B cell (primary cell): ENCODE measurements at regions not wholly inside any gene's neighbourhood (a gene's known extent, or its start where the extent isn't known, plus 50 kb on each side); places are given as distances from the start of the nearest gene placed in this dataset.
"Not testable (repeated sequence)": the region's sequence is repeated elsewhere in the genome, so short reads cannot be mapped to it uniquely, and the experiment has no call there.

Experiments used
- ATAC-seq: fragments of 200-7000 bp; cut with Tn5 transposase; one replicate; pipeline ENCODE4 v1.10.0; 2021; ENCODE audit warnings: low read depth, mild to moderate bottlenecking, moderate number of reproducible peaks, moderate library complexity
- CTCF ChIA-PET: fragments of 350-600 bp; sonication (Branson Sonifier 250); formaldehyde crosslinking; loops from one replicate; lab custom pipeline; 2021; ENCODE audit warnings: antibody characterized with exemption, inconsistent platforms; lab: Charles Lee
- POLR2A ChIA-PET: fragments of 350-600 bp; sonication (Branson Sonifier 250); formaldehyde crosslinking; loops from one replicate; lab custom pipeline; 2021; ENCODE audit warnings: antibody characterized with exemption; lab: Charles Lee
- DNase-seq: peaks from one replicate; pipeline ENCODE4 v3.0.0; 2013
- H2AFZ ChIP-seq: 2 replicates; pipeline ENCODE4 v1.6.1; 2012; ENCODE audit warnings: mild to moderate bottlenecking, low read depth, low read length; ENCODE audit not compliant: insufficient read depth, poor library complexity, severe bottlenecking
- H3K27ac ChIP-seq, 2 donors: 1 replicate in 1 of 2; 2 replicates in 1 of 2; pipeline ENCODE4 v1.5.1; 2012 to 2013; ENCODE audit warnings: low read length in 2 of 2, mild to moderate bottlenecking in 2 of 2, moderate library complexity in 1 of 2
- H3K27me3 ChIP-seq, 4 experiments: fragments of 200-600 bp in 1 of 4; sonication (generic) in 1 of 4; replicated peaks in 1 of 4; 1 replicate in 2 of 4; 2 replicates in 2 of 4; pipeline versions ENCODE4 v1.6.1 to v1.7.0; 2013 to 2016; ENCODE audit warnings: low read length in 3 of 4, mild to moderate bottlenecking in 2 of 4, mixed read lengths in 1 of 4, moderate library complexity in 1 of 4; ENCODE audit not compliant: insufficient read depth in 4 of 4, control insufficient read depth in 3 of 4; ENCODE audit errors: control extremely low read depth in 1 of 4
- H3K36me3 ChIP-seq, 2 experiments: replicated peaks in 1 of 2; 1 replicate in 1 of 2; 2 replicates in 1 of 2; pipeline versions ENCODE4 v1.6.1 to v1.7.1; 2013; ENCODE audit warnings: low read length in 1 of 2; ENCODE audit not compliant: insufficient read depth in 2 of 2, control insufficient read depth in 1 of 2; ENCODE audit errors: control extremely low read depth in 1 of 2, extremely low read depth in 1 of 2
- H3K4me1 ChIP-seq, 2 donors: fragments of 200-600 bp in 1 of 2; sonication (generic) in 1 of 2; 1 replicate in 1 of 2; 2 replicates in 1 of 2; pipeline versions ENCODE4 v1.5.1 to v1.6.1; 2013 to 2017; ENCODE audit warnings: low read length in 2 of 2; ENCODE audit not compliant: control insufficient read depth in 2 of 2, insufficient read depth in 2 of 2
- H3K4me2 ChIP-seq: replicated peaks from 2 replicates; pipeline ENCODE3; 2012; ENCODE audit warnings: mild to moderate bottlenecking, low read depth, low read length; ENCODE audit not compliant: poor library complexity, severe bottlenecking
- H3K4me3 ChIP-seq, 5 experiments: fragments of 200-600 bp in 1 of 5; sonication (generic) in 1 of 5; 1 replicate in 3 of 5; 2 replicates in 2 of 5; pipeline versions ENCODE4 v1.5.1 to v1.7.0; 2011 to 2016; ENCODE audit warnings: low read length in 4 of 5, mild to moderate bottlenecking in 4 of 5, low read depth in 2 of 5, control low read depth in 1 of 5, moderate library complexity in 1 of 5; ENCODE audit not compliant: insufficient read depth in 1 of 5; ENCODE audit errors: control extremely low read depth in 1 of 5, extremely low read depth in 1 of 5
- H3K79me2 ChIP-seq: fragments of 200-600 bp; sonication (generic); one replicate; pipeline ENCODE4 v1.6.0; 2016; ENCODE audit warnings: low read length; ENCODE audit not compliant: control insufficient read depth, insufficient read depth
- H3K9ac ChIP-seq: fragments of 200-600 bp; sonication (generic); 2 replicates; pipeline ENCODE4 v1.6.1; 2017; ENCODE audit warnings: mild to moderate bottlenecking, low read length, moderate library complexity
- H3K9me3 ChIP-seq, 3 donors: one replicate each; pipeline versions ENCODE4 v1.6.1 to v1.7.1; 2013; ENCODE audit warnings: low read length in 2 of 3; ENCODE audit not compliant: control insufficient read depth in 2 of 3, insufficient read depth in 1 of 3; ENCODE audit errors: control extremely low read depth in 1 of 3
- H4K20me1 ChIP-seq: 2 replicates; pipeline ENCODE4 v1.6.0; 2012; ENCODE audit warnings: mild to moderate bottlenecking, low read length; ENCODE audit not compliant: insufficient read depth, control insufficient read depth, poor library complexity, severe bottlenecking
- H3K27ac Mint-ChIP-seq: one replicate; pipeline ENCODE4 v1.8.0; 2021; ENCODE audit warnings: mixed read lengths
- H3K27me3 Mint-ChIP-seq: one replicate; pipeline ENCODE4 v1.8.0; 2021; ENCODE audit warnings: mixed read lengths
- H3K4me1 Mint-ChIP-seq: one replicate; pipeline ENCODE4 v1.8.0; 2021; ENCODE audit warnings: mixed read lengths
- H3K4me3 Mint-ChIP-seq: one replicate; pipeline ENCODE4 v1.8.0; 2021; ENCODE audit warnings: mixed read lengths
- H3K9me3 Mint-ChIP-seq: one replicate; pipeline ENCODE4 v1.8.0; 2022; ENCODE audit warnings: mixed read lengths; ENCODE audit not compliant: insufficient read depth
- CTCF ChIP-seq: fragments of 200-600 bp; IDR thresholded peaks from one replicate; pipeline ENCODE4 v1.8.0; 2022; ENCODE audit warnings: antibody characterized with exemption, mild to moderate bottlenecking
- EZH2 ChIP-seq: IDR thresholded peaks from 2 replicates; pipeline ENCODE4 v1.6.1; 2012; ENCODE audit warnings: borderline replicate concordance, low read depth, mild to moderate bottlenecking, moderate library complexity, low read length; ENCODE audit not compliant: insufficient read depth, poor library complexity, severe bottlenecking
- WGBS: methylation state at CpG from one replicate; pipeline ENCODE4 v1.1.5; 2013; ENCODE audit warnings: missing lambda C conversion rate; ENCODE audit not compliant: insufficient coverage; 5-methylcytosine and 5-hydroxymethylcytosine counted together
- intact Hi-C: fragments of 100-400 bp; cut with micrococcal nuclease; formaldehyde crosslinking; loops from one replicate; pipeline ENCODE4 v1.10.0; 2022

GRCh38 chr9:97179616-97180015, 127.8 kb upstream of the CCDC180 start:
- H3K79me2 ChIP-seq = no peaks in the 10 kb centered on the region
- H3K27me3 ChIP-seq = no peaks in the 10 kb centered on the region
- ATAC-seq (no peak), DNase-seq (no peak)
- no peaks in the 10 kb centered on the region for H3K9me3 ChIP-seq
- no peaks in the 10 kb centered on the region for H3K36me3 ChIP-seq
- Mint-ChIP-seq H3K27ac (no peak overlapping the region), H3K27me3 (peaks cover 3% of the 10 kb centered on the region), H3K9me3 (no peaks in the 10 kb centered on the region), H3K4me1 (no peaks in the 10 kb centered on the region), H3K4me3 (no peak overlapping the region)
- intact Hi-C loops = no loop called here
- no peak for TF ChIP-seq CTCF
- H3K4me3 ChIP-seq = no peak overlapping the region
- H4K20me1 ChIP-seq = no peaks in the 10 kb centered on the region
- no peak overlapping the region for H3K4me2 ChIP-seq
- ChIA-PET CTCF (interaction anchor here (1.5 kb wide), 1 partner anchor 18 kb away, joined by 3 read pairs; no protein-coding TSS in a partner anchor), POLR2A (no interaction called here)
- H3K9ac ChIP-seq = no peak overlapping the region
- no peak overlapping the region for H3K27ac ChIP-seq
- no peak overlapping the region for H2AFZ ChIP-seq
- no peaks in the 10 kb centered on the region for H3K4me1 ChIP-seq

- ATAC-seq = no peak
- Histone ChIP-seq H3K9ac (no peak overlapping the region), H3K79me2 (no peaks in the 10 kb centered on the region), H3K27me3 (no peaks in the 10 kb centered on the region), H4K20me1 (no peaks in the 10 kb centered on the region), H2AFZ (no peak overlapping the region), H3K4me3 (no peak overlapping the region), H3K4me1 (no peaks in the 10 kb centered on the region), H3K9me3 (peaks cover 0 to 3% (median 0%) of the 10 kb centered on the region in 3 donors), H3K4me2 (no peak overlapping the region), H3K36me3 (no peaks in the 10 kb centered on the region), H3K27ac (no peak overlapping the region)
- Mint-ChIP-seq H3K9me3 (peaks cover 7% of the 10 kb centered on the region), H3K27ac (no peak overlapping the region), H3K4me3 (no peak overlapping the region), H3K4me1 (no peaks in the 10 kb centered on the region), H3K27me3 (no peaks in the 10 kb centered on the region)
- POLR2A ChIA-PET = no interaction called here
- TF ChIP-seq EZH2 (no peak), CTCF (no peak)
- 76% methylated on average over 3 of the region's 5 CpGs for whole genome bisulfite sequencing
- intact Hi-C loops = no loop called here
- CTCF ChIA-PET = no interaction called here
- DNase-seq = no peak
Measured at GRCh38 chr9:97176206-97176605, 131.3 kb upstream of the CCDC180 start.

- H3K9me3 ChIP-seq, ATAC-seq, H3K9ac ChIP-seq, H3K4me3 Mint-ChIP-seq, H4K20me1 ChIP-seq, intact Hi-C loops, H3K4me3 ChIP-seq, H3K27ac ChIP-seq, H3K9me3 Mint-ChIP-seq, H3K79me2 ChIP-seq, H3K4me1 ChIP-seq, CTCF ChIA-PET, H3K27me3 ChIP-seq, DNase-seq, H3K27ac Mint-ChIP-seq, H3K4me1 Mint-ChIP-seq, H3K36me3 ChIP-seq, H2AFZ ChIP-seq, H3K4me2 ChIP-seq, POLR2A ChIA-PET: not testable (repeated sequence)
- peaks cover 11% of the 10 kb centered on the region for H3K27me3 Mint-ChIP-seq
Measured at GRCh38 chr9:97168174-97168573, 129.2 kb upstream of the CTSV start.
